ENCODE measurements at regions not wholly inside any gene's neighbourhood (a gene's known extent, or its start where the extent isn't known, plus 50 kb on each side); places are given as distances from the start of the nearest gene placed in this dataset.

DNA sequence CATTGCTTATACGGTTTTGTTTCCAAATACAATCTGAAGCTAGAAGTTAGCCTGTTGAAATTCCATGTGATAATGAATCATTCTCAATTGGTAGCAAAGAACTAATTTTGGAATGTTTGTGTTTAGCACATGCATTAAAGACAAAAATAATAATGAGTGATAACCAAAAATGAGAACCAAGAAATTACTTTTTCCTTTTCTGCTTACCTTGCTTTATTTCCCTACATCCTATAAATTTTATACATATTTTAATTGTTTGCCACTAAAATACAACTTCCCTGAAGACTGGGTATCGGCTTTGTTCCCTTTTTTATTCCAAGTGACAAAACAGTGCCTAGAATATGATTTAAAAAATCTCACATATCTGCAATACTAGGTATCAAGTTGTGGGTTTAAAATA, 203.8 kb upstream of the TACR3 start:
- Mint-ChIP-seq H3K27me3 (ENCODE audit: low read depth, unreplicated experiment) (no peaks in the 10 kb centered on the region), H3K9me3 (ENCODE audit: unreplicated experiment) (no peaks in the 10 kb centered on the region), H3K27ac (ENCODE audit: unreplicated experiment) (no peak overlapping the region), H3K4me3 (ENCODE audit: unreplicated experiment) (no peak overlapping the region), H3K4me1 (ENCODE audit: low read depth, unreplicated experiment) (no peaks in the 10 kb centered on the region), H3K36me3 (ENCODE audit: low read depth, unreplicated experiment) (no peaks in the 10 kb centered on the region)
- DNase-seq (ENCODE audit: low read depth) (no peak), FAIRE-seq (no peak)
- Histone ChIP-seq H3K9ac (ENCODE audit: low read length) (no peak overlapping the region), H3K4me2 (ENCODE audit: low read length) (no peak overlapping the region), H4K20me1 (ENCODE audit: insufficient read depth, low read length) (no peaks in the 10 kb centered on the region), H3K27me3 (ENCODE audit: insufficient read depth, low read length) (no peaks in the 10 kb centered on the region), H2AFZ (ENCODE audit: low read depth, low read length) (no peak overlapping the region), H3K36me3 (ENCODE audit: insufficient read depth, low read length) (no peaks in the 10 kb centered on the region), H3K27ac (ENCODE audit: low read depth, low read length) (no peak overlapping the region), H3K79me2 (ENCODE audit: insufficient read depth, low read length) (no peaks in the 10 kb centered on the region), H3K9me3 (ENCODE audit: insufficient read depth, low read depth, low read length) (no peaks in the 10 kb centered on the region), H3K4me3 (ENCODE audit: insufficient read depth, low read depth, low read length) (no peak overlapping the region), H3K4me1 (ENCODE audit: insufficient read depth, low read length) (no peaks in the 10 kb centered on the region)
- TF ChIP-seq EZH2 (IDR thresholded peaks at IDR 0.05; ENCODE audit: insufficient read depth, low read length) = no peak
- TF ChIP-seq, protein P1, sequence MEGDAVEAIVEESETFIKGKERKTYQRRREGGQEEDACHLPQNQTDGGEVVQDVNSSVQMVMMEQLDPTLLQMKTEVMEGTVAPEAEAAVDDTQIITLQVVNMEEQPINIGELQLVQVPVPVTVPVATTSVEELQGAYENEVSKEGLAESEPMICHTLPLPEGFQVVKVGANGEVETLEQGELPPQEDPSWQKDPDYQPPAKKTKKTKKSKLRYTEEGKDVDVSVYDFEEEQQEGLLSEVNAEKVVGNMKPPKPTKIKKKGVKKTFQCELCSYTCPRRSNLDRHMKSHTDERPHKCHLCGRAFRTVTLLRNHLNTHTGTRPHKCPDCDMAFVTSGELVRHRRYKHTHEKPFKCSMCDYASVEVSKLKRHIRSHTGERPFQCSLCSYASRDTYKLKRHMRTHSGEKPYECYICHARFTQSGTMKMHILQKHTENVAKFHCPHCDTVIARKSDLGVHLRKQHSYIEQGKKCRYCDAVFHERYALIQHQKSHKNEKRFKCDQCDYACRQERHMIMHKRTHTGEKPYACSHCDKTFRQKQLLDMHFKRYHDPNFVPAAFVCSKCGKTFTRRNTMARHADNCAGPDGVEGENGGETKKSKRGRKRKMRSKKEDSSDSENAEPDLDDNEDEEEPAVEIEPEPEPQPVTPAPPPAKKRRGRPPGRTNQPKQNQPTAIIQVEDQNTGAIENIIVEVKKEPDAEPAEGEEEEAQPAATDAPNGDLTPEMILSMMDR (IDR thresholded peaks at IDR 0.05; ENCODE audit: insufficient read depth, low read depth, low read length) = no peak

DNA sequence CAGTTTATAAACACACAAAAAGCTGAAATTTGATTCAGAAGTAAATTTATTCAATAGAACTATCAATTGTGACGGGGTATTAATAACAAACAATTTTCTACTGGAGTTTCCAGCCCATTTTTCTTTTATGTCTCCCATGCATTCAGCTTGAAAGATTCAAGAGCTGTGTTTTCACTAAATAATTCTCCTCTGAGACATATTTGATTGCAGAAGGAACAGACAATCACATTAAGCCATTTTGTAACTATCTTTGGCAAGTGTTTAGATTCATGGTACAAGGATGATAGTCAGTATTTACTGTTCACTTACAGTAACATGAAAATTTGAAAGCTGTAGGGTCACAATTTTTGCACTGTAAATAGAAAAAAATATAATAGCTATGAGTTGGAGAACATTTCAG, 198.4 kb upstream of the TACR3 start:
- DNase-seq (ENCODE audit: low read depth) = no peak
- Histone ChIP-seq H4K20me1 (ENCODE audit: insufficient read depth, low read length) (no peaks in the 10 kb centered on the region), H3K4me1 (ENCODE audit: insufficient read depth, low read length) (no peaks in the 10 kb centered on the region), H3K27ac (ENCODE audit: low read depth, low read length) (no peak overlapping the region), H3K36me3 (ENCODE audit: insufficient read depth, low read length) (no peaks in the 10 kb centered on the region), H3K79me2 (ENCODE audit: insufficient read depth, low read length) (no peaks in the 10 kb centered on the region), H3K4me3 (ENCODE audit: insufficient read depth, low read depth, low read length) (no peak overlapping the region), H3K27me3 (ENCODE audit: insufficient read depth, low read length) (no peaks in the 10 kb centered on the region), H3K4me2 (ENCODE audit: low read length) (no peak overlapping the region), H2AFZ (ENCODE audit: low read depth, low read length) (no peak overlapping the region), H3K9ac (ENCODE audit: low read length) (no peak overlapping the region), H3K9me3 (ENCODE audit: insufficient read depth, low read depth, low read length) (no peaks in the 10 kb centered on the region)
- H3K36me3 Mint-ChIP-seq (ENCODE audit: low read depth, unreplicated experiment) = no peaks in the 10 kb centered on the region
- H3K9me3 Mint-ChIP-seq (ENCODE audit: unreplicated experiment) = no peaks in the 10 kb centered on the region
- no peak overlapping the region for H3K27ac Mint-ChIP-seq (ENCODE audit: unreplicated experiment)
- no peak for FAIRE-seq
- H3K4me1 Mint-ChIP-seq (ENCODE audit: low read depth, unreplicated experiment) = no peaks in the 10 kb centered on the region
- H3K27me3 Mint-ChIP-seq (ENCODE audit: low read depth, unreplicated experiment) = no peaks in the 10 kb centered on the region
- TF ChIP-seq, protein P1 (IDR thresholded peaks at IDR 0.05; ENCODE audit: insufficient read depth, low read depth, low read length) = no peak
- no peak for TF ChIP-seq EZH2 (IDR thresholded peaks at IDR 0.05; ENCODE audit: insufficient read depth, low read length)
- H3K4me3 Mint-ChIP-seq (ENCODE audit: unreplicated experiment) = no peak overlapping the region

DNA sequence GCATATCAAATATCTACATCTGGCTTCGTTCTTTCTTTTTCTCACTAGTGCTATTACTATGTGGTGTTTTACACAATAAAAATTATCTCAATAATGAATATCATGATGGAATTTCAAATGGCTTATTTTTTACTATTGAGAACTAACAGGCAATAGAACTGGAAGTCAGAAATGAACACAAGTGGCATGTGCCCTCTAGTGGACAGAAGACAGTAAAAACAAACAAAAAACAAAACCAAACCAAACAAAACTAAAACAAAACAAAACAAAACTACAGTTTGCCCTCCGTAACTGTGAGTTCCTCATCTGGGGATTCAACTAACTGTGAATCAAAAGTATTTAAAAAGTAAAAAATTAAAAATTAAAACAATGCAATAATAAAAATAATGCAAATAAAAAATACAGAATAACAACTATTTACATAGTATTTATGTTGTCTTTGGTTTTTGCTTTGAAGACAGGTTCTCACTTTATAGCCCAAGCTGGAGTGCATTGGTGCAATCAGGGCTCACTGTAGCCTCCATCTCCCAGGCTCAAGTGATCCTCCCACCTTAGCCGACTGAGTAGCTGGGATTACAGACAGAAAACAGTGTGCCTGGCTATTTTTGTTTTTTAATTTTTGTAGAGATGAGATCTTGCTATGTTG, 195.6 kb upstream of the TACR3 start:
- DNase-seq (ENCODE audit: low read depth) = no peak
- Histone ChIP-seq H3K4me3 (ENCODE audit: insufficient read depth, low read depth, low read length) (no peak overlapping the region), H3K4me2 (ENCODE audit: low read length) (no peak overlapping the region), H2AFZ (ENCODE audit: low read depth, low read length) (no peak overlapping the region), H4K20me1 (ENCODE audit: insufficient read depth, low read length) (no peaks in the 10 kb centered on the region), H3K79me2 (ENCODE audit: insufficient read depth, low read length) (no peaks in the 10 kb centered on the region), H3K36me3 (ENCODE audit: insufficient read depth, low read length) (no peaks in the 10 kb centered on the region), H3K9ac (ENCODE audit: low read length) (no peak overlapping the region), H3K27ac (ENCODE audit: low read depth, low read length) (no peak overlapping the region), H3K9me3 (ENCODE audit: insufficient read depth, low read depth, low read length) (no peaks in the 10 kb centered on the region), H3K4me1 (ENCODE audit: insufficient read depth, low read length) (no peaks in the 10 kb centered on the region), H3K27me3 (ENCODE audit: insufficient read depth, low read length) (no peaks in the 10 kb centered on the region)
- Mint-ChIP-seq H3K36me3 (ENCODE audit: low read depth, unreplicated experiment) (no peaks in the 10 kb centered on the region), H3K27me3 (ENCODE audit: low read depth, unreplicated experiment) (no peaks in the 10 kb centered on the region), H3K27ac (ENCODE audit: unreplicated experiment) (no peak overlapping the region), H3K4me1 (ENCODE audit: low read depth, unreplicated experiment) (no peaks in the 10 kb centered on the region), H3K4me3 (ENCODE audit: unreplicated experiment) (no peak overlapping the region), H3K9me3 (ENCODE audit: unreplicated experiment) (no peaks in the 10 kb centered on the region)
- no peak for FAIRE-seq
- TF ChIP-seq, protein P1 (IDR thresholded peaks at IDR 0.05; ENCODE audit: insufficient read depth, low read depth, low read length) = peak; percentile 59
- TF ChIP-seq EZH2 (IDR thresholded peaks at IDR 0.05; ENCODE audit: insufficient read depth, low read length) = no peak
